ENCODE measurements at regions not wholly inside any gene's neighbourhood (a gene's known extent, or its start where the extent isn't known, plus 50 kb on each side); places are given as distances from the start of the nearest gene placed in this dataset.

GRCh38 chr10:8873310-8873709 is 818.8 kb downstream of the GATA3 start:
- DNase-seq (ENCODE audit: low read depth, low spot score): no peak

GRCh38 chr10:8874268-8874667 is 819.8 kb downstream of the GATA3 start:
- no peak for DNase-seq (ENCODE audit: low read depth, low spot score)

- DNase-seq (ENCODE audit: low read depth, low spot score): no peak
These were observed 820.5 kb downstream of the GATA3 start for GRCh38 chr10:8874972-8875371.

- DNase-seq (ENCODE audit: low read depth, low spot score): no peak
These were observed 821.7 kb downstream of the GATA3 start for GRCh38 chr10:8876171-8876570.

GRCh38 chr10:8889538-8889937 is 835.0 kb downstream of the GATA3 start:
- DNase-seq (ENCODE audit: low read depth, low spot score): no peak

GRCh38 chr10:8893102-8893501 is 838.6 kb downstream of the GATA3 start:
- DNase-seq (ENCODE audit: low read depth, low spot score): no peak

DNA sequence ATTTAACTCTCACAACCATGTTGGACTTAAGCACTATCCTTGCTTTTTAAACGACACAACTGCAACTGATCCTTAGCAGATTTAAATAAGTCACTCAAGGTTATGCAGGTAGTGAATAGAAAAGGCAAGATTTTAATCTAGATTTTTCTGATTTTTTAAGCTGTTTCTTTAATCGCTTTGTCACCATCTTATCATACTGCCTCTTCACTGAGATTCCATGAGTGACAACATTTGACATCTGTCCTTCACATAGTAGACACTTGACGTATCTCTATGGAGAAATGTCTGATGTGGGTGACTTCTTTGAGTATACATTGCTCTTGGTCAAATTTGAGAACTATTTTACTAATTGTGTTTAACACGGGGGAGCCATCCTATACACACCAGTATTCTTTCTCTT is 839.7 kb downstream of the GATA3 start:
- DNase-seq (ENCODE audit: low read depth, low spot score): no peak

DNA sequence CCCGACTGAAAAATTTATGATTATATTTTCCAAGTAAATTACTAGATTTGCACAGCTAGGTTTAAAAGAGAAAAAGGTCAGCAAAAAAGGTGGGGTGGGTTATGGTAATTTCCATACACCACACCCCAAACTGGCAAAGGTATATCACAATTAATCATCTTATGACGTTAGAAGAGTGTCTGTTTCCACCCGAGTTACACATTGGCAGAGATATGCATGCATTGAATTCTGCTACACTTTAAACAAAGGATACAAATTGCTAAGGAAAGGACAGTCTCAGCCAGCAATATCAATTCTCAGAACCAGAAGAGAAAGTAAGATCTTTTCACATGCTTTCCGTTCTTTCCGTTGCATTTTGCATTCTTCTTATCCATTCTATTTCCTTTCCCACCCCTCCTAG is 843.3 kb downstream of the GATA3 start:
- DNase-seq (ENCODE audit: low read depth, low spot score): no peak

GRCh38 chr10:8898745-8899330 is 844.4 kb downstream of the GATA3 start:
- no peak for DNase-seq (ENCODE audit: low read depth, low spot score)

DNA sequence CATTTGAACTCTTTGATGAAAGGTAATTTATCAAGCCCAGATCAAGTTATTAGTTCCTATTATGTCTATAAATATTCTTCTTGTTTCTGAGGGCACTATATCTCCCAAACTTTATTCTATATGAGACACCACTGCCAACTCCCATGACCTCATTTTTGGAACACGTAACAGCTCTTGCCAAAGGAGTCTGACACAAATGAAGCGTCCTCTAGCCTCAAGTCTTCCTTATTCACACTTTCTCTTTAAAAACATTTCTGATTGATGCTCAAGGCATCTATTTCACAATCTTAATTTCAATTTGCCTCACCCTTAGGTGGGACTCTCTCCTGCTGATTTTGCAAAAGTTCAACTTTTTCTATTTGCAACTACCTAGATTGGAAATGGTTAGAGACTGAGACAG is 848.4 kb downstream of the GATA3 start:
- DNase-seq (ENCODE audit: low read depth, low spot score): no peak

GRCh38 chr10:8908013-8908412 is 853.5 kb downstream of the GATA3 start:
- no peak for DNase-seq (ENCODE audit: low read depth, low spot score)

DNA sequence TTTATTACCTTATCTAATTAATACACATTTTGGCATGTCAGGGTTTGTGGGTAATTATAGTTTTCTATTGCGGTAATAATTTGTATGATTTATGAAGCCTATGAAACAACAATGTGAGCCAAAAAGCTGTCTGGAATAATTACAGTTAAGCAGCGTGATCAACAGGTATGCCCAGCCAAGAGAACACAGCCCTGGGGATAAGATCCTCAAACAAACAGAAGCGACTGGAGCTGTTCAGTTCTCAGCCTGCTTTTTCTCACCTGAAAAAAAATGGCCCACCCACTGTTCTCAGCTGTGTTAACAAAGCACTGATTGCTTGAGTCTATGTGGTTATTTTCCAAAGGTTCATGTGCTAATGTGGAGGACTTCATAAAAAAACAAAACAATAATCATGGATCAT is 855.8 kb downstream of the GATA3 start:
- no peak for DNase-seq (ENCODE audit: low read depth, low spot score)

GRCh38 chr10:8911032-8911431 is 856.5 kb downstream of the GATA3 start:
- DNase-seq (ENCODE audit: low read depth, low spot score): no peak

GRCh38 chr10:8912108-8912507 is 857.6 kb downstream of the GATA3 start:
- no peak for DNase-seq (ENCODE audit: low read depth, low spot score)

GRCh38 chr10:8913720-8914119 is 859.2 kb downstream of the GATA3 start:
- DNase-seq (ENCODE audit: low read depth, low spot score): no peak

GRCh38 chr10:8919280-8919679 is 864.8 kb downstream of the GATA3 start:
- DNase-seq (ENCODE audit: low read depth, low spot score): no peak

- no peak for DNase-seq (ENCODE audit: low read depth, low spot score)
These were observed 867.1 kb downstream of the GATA3 start for GRCh38 chr10:8921568-8921967.

DNA sequence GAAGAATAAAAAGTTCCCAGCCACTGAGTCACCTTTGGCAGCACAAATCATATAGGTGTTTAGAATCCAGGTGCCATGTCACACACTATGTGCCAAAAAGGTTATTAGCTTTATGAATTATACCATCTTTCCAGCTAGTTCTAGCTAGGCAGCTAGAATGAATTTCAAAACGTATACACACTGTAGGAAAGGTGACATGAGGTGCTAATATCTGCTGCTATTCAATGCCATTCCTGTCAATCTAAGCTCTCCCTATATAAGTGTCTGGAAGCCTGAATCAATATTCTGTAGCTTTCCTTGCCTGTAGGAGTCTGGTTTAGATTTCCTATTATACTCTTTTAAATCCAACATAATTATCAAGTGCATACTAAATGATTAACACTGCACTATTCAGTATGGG is 868.6 kb downstream of the GATA3 start:
- no peak for DNase-seq (ENCODE audit: low read depth, low spot score)

- DNase-seq (ENCODE audit: low read depth, low spot score): no peak
These were observed 873.2 kb downstream of the GATA3 start for GRCh38 chr10:8927705-8928104.

GRCh38 chr10:8946451-8946850 is 892.0 kb downstream of the GATA3 start:
- no peak for DNase-seq (ENCODE audit: low read depth, low spot score)

GRCh38 chr10:8950978-8951377 is 896.5 kb downstream of the GATA3 start:
- DNase-seq (ENCODE audit: low read depth, low spot score): no peak

DNA sequence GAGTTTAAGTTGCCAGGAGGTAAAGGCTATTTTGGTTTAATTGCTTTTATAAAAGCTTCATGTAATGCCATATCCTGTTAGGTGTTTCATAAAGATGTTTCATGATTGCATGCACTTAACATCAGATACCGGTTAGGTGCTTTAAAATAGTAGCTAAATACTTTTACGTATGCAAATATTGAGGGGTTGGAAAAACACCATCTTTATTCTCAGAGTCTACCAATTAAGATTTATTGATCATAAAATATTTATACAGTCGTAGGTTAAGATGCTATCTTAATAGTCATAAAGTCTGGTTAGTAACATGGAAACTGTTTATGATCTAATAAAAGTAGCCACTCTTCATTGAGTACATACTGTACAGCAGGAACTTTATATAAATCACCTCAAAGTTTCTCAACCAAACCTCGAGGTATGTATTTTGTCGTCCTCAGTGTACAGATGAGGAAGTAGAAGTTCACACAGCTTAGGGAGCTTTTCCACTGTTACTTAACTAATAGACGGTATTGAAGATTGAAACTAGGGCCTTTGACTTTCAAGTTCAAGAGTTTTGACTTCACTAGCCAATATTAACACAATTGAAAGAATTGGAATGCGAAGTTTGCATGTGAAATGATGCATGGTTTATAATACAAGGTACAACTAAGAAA is 897.1 kb downstream of the GATA3 start:
- DNase-seq (ENCODE audit: low read depth, low spot score): no peak

DNA sequence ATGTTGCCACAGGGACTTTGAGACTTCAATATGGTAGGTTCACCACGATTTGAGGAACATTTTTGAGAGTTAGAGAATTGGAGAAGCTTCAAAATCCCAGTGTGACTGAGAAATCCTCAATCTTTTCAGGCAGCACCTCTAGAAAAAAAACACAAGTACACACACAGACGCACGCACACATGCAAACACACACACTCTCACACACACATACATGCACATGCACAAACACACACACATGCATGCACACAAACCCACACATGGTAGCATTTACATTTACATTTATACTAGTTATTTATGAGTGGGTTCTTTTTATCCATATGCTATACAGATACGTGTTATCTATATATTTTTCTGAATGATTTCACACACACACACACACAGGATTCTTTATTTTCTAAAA is 901.9 kb downstream of the GATA3 start:
- DNase-seq (ENCODE audit: low read depth, low spot score): no peak

- no peak for DNase-seq (ENCODE audit: low read depth, low spot score)
These were observed 907.8 kb downstream of the GATA3 start for GRCh38 chr10:8962249-8962648.
